ENCODE measurements at regions not wholly inside any gene's neighbourhood (a gene's known extent, or its start where the extent isn't known, plus 50 kb on each side); places are given as distances from the start of the nearest gene placed in this dataset.
"Not testable (repeated sequence)": the region's sequence is repeated elsewhere in the genome, so short reads cannot be mapped to it uniquely, and the experiment has no call there.

DNA sequence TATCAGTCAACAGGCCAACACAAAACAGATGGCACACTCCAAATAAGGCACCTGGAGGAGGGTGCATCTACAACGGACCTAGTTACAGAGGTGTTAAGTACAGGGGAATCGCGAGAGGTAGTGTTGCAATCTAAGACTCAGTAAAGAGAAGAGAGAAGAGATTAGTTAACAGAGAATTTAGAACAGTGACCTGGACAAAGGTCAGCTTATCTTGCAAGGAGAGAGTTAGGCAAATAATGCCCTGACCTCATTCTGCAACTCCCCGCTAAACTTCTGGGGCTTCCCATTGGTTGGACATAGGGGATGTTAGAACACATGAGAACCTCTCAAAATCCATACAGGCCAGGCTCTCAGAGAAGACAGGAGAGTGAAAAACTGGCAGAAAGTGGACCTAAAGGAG is 289.4 kb upstream of the GK2 start:
- no peak for DNase-seq (ENCODE audit: low read depth in 2 of 2)
- TF ChIP-seq, protein P1, sequence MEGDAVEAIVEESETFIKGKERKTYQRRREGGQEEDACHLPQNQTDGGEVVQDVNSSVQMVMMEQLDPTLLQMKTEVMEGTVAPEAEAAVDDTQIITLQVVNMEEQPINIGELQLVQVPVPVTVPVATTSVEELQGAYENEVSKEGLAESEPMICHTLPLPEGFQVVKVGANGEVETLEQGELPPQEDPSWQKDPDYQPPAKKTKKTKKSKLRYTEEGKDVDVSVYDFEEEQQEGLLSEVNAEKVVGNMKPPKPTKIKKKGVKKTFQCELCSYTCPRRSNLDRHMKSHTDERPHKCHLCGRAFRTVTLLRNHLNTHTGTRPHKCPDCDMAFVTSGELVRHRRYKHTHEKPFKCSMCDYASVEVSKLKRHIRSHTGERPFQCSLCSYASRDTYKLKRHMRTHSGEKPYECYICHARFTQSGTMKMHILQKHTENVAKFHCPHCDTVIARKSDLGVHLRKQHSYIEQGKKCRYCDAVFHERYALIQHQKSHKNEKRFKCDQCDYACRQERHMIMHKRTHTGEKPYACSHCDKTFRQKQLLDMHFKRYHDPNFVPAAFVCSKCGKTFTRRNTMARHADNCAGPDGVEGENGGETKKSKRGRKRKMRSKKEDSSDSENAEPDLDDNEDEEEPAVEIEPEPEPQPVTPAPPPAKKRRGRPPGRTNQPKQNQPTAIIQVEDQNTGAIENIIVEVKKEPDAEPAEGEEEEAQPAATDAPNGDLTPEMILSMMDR (IDR thresholded peaks at IDR 0.05; ENCODE audit: low read depth, low read length), result no peak
- no peak overlapping the region for H3K4me3 ChIP-seq (replicated peaks in 1 of 2; ENCODE audit: low read depth in 2 of 2, low read length in 2 of 2)

DNA sequence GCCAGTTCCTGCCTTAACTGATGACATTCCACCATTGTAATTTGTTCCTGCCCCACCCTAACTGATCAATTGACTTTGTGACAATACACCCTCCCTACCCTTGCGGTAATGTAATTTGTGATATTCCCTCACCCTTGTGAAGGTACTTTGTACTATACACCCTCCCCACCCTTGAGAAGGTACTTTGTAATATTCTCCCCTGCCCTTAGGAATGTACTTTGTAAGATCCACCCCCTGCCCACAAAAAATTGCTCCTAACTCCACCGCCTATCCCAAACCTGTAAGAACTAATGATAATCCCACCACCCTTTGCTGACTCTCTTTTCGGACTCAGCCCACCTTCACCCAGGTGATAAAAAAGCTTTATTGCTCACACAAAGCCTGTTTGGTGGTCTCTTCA is 288.5 kb upstream of the GK2 start:
- not testable (repeated sequence) for H3K4me3 ChIP-seq (replicated peaks in 1 of 2; ENCODE audit: low read depth in 2 of 2, low read length in 2 of 2); DNase-seq (ENCODE audit: low read depth in 2 of 2)

DNA sequence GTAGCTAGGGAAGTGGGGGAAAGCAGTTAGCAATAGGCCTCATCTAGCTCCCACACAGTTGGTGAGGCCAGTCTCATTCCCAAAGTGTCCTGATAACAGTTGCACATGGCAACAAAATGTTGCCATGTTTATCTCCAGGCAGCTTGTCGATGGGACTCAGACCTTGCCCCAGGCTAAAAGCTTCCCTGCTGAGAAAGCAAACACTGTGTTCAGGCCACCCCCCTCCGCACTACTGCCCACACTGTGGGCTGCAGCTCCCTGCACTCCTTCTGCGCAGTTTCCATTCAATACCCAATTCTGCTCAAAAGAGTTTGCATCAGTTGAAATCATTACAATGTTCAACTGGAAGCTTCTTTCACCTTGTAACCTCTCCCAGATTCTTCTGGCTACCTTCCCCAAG is 287.8 kb upstream of the GK2 start:
- TF ChIP-seq, protein P1 (IDR thresholded peaks at IDR 0.05; ENCODE audit: low read depth, low read length), result no peak
- no peak for DNase-seq (ENCODE audit: low read depth in 2 of 2)
- H3K4me3 ChIP-seq (replicated peaks in 1 of 2; ENCODE audit: low read depth in 2 of 2, low read length in 2 of 2), result no peak overlapping the region

DNA sequence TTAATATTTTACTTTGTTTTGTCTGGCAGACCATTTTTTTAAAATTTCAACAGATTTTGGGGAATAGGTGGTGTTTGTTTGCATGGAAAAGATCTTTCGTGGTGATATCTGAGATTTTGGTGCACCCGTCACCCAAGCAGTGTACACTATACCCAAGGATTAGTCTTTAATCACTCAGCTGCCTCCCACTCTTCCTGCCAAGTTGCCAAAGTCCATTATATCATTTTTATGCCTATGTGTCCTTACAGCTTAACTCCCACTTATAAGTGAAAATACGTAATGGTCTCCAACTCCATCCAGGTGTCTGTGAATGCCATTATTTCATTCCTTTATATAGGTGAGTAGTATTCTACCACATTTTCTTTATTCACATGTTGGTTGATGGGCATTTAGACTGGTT is 281.7 kb upstream of the GK2 start:
- no peak overlapping the region for H3K4me3 ChIP-seq (replicated peaks in 1 of 2; ENCODE audit: low read depth in 2 of 2, low read length in 2 of 2)
- TF ChIP-seq, protein P1 (IDR thresholded peaks at IDR 0.05; ENCODE audit: low read depth, low read length), result no peak
- no peak for DNase-seq (ENCODE audit: low read depth in 2 of 2)

DNA sequence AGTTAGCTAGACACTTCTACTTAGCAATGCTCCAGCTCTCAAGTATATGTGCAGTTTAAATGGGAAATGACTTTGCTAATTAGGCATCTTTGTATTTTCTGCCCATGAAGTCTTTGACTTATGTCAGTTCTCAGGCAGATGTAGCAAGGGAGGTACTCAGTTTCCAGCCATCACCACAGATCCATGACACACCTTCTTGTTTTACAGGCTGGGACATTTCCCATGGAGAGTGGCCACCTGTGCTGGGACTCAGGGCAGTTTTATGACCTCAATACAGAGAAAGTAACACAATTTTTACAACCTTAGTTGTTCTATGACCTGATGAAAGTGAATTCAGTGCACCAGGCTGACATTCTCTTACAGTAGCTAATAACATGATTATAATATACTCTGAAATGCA is 280.7 kb upstream of the GK2 start:
- TF ChIP-seq, protein P1 (IDR thresholded peaks at IDR 0.05; ENCODE audit: low read depth, low read length), result no peak
- H3K4me3 ChIP-seq (replicated peaks in 1 of 2; ENCODE audit: low read depth in 2 of 2, low read length in 2 of 2), result no peak overlapping the region
- DNase-seq (ENCODE audit: low read depth in 2 of 2), result no peak

DNA sequence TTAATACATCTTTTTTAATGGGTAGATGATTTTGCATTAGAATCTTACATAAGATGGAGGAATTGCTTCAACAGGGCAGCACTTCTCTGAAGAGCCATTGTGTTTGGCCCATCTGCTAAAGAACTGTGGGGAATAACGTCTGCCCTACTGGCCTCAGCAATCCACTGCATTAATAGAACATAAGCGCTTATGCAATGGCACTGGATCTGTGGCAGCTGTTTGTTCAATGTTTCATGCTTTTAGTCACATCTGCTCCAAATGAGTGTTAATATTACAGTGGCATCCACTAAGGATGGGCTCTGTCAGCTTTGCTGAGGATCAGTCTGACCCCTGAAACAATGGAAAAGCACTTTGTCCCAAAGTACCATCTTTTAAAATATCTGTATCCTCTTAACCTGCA is 279.0 kb upstream of the GK2 start:
- no peak overlapping the region for H3K4me3 ChIP-seq (replicated peaks in 1 of 2; ENCODE audit: low read depth in 2 of 2, low read length in 2 of 2)
- no peak for DNase-seq (ENCODE audit: low read depth in 2 of 2)

DNA sequence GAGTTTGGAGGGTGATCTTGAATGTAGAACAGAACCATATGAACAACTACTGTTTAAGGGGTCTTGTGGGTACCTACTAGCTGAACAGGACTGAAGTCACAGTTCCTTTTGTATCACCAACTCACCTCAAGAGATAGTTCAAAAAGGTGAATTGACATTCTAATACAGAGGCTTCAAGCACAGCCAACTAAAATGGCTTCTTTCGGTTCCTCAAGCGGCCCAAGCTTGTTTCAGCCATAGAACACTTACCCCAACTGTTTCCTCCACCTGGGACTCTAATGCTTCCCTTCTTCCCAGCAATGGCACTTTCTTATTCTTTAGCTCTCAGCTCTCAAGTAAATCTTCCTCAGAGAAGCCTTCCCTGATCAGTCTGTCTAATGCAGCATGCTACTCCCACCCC is 277.5 kb upstream of the GK2 start:
- no peak for DNase-seq (ENCODE audit: low read depth in 2 of 2)
- TF ChIP-seq, protein P1 (IDR thresholded peaks at IDR 0.05; ENCODE audit: low read depth, low read length), result no peak
- no peak overlapping the region for H3K4me3 ChIP-seq (replicated peaks in 1 of 2; ENCODE audit: low read depth in 2 of 2, low read length in 2 of 2)

More for the DNA sequence above, 279.0 kb upstream of the GK2 start:
- TF ChIP-seq, protein P1 (IDR thresholded peaks at IDR 0.05; ENCODE audit: low read depth, low read length), result no peak

All from cardiac fibroblast (primary cell).